HG03432 (cell line): ENCODE measurements at regions not wholly inside any gene's neighbourhood (a gene's known extent, or its start where the extent isn't known, plus 50 kb on each side); places are given as distances from the start of the nearest gene placed in this dataset.

ENCODE experiments used
- ATAC-seq: cut with Tn5 transposase; IDR thresholded peaks from one replicate; pipeline ENCODE4 v1.9.1; 2021; ENCODE audit warnings: mild to moderate bottlenecking, moderate library complexity; ENCODE audit not compliant: unreplicated experiment

DNA sequence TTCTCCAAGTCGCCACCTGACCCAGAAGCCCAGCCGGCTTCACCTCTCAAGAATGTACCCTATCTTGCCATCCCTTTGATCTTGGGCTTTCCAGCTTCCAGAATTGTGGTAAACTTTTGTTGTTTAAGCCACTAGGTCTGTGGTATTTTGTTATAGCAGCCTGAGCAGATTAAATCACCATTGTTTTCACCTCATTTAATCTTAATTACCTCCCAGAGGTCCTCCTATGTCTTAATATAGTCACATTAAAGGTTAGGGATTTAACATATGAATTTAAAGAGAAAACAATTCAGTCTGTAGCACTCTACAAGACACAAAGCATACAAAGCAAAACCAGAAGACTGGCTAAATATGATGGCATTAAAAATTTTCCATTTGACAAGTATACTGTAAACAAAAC lies 123.4 kb upstream of the CADM2 start:
- no peak for ATAC-seq

DNA sequence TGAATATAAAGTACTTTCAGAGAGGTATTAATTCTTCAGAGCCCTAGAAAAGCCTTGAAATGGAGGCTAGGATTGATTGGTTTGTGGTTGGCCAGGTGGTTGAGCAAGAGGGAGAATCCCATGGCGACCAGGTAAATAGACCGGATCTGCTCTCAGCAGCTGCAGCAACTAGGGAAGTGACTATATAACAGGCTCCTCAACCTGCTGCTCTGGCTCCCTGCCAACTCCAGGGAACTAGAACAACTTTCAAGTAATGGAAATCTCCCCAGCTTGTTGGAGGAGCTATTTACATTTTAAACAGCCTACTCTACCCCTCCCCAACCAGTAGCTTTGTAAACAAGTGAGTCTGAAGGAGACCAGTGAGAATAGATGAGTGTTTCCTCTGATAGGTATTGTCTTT lies 121.8 kb upstream of the CADM2 start:
- ATAC-seq: no peak

DNA sequence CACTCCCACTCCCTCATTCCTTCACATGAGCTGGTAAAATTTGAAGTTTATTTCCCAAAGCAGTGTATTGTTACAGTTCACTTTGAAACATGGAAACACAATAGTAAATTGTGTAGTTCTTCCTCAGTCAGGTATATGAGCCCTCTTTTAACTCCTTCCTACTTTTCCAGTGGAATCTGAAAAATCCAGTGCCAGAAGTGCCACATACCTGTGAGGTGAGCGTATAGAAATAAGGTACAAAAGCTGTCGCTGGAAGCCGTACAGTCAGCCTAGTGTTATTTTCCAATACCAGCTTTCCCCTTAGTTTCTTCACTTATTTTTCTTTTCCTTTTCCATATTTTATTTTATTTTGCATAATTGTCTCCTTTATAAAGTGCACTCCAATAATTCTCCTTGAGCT lies 81.7 kb upstream of the CADM2 start:
- ATAC-seq: no peak

DNA sequence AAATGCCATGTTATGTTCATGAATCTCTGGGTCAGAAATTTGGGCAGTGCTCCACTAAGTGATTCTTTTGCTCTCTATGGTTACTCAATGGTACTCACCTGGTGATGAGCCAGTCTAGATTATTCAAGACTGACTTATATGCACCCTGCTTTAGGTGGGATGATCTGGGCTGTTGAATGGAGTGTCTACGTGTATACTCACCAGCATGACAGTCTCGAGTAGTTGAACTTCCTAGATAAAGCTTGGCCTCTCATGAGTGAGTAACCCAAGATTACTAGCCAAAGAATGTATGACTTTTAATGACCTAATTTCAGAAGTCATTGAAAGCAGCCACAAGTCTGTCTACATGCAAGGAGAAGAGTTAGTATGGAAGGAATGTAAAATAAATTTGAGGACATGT lies 77.5 kb upstream of the CADM2 start:
- no peak for ATAC-seq

DNA sequence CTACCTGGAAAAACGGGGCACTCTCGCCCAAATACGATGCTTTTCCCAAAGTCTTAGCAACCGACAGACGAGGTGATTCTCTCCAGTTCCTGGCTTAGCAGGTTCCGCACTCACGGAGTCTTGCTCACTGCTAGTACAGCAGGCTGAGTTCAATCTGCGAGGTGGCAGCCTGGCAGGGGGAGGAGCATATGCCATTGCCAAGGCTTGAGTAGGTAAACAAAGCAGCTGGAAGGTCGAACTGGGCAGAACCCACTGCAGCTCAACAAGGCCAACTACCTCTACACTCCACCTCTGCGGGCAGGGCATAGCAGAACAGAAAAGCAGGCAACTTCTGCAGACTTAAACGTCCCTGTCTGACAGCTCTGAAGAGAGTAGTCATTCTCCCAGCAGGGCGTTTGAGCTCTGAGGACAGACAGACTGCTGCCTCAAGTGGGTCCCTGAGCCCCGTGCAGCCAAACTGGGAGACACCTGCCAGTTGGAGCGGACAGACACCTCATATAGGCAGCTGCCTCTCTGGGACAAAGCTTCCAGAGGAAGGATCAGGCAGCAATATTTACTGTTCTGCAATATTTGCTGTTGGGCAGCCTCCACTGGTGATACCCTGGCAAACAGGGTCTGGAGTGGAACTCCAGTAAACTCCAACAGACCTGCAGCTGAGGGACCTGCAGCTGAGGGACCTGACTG lies 73.4 kb upstream of the CADM2 start:
- no peak for ATAC-seq

DNA sequence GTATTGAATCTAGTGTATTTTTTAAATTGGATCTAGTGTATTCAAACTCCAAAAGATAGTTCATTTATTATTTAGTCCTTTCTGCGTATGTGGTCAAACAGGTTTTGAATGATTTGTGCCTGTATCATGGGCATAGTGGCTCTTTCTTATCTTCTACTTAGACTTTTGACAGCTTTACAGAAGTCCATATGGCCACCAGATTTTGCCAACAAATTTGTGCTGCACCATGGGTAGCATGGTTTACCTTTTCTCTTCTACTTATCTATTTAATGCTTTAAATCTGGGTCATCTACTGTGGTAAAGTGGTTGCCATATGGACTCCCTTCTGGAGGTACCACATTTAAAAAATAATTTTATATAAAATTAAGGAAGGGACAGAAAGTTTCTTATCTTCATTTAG lies 66.9 kb upstream of the CADM2 start:
- no peak for ATAC-seq

DNA sequence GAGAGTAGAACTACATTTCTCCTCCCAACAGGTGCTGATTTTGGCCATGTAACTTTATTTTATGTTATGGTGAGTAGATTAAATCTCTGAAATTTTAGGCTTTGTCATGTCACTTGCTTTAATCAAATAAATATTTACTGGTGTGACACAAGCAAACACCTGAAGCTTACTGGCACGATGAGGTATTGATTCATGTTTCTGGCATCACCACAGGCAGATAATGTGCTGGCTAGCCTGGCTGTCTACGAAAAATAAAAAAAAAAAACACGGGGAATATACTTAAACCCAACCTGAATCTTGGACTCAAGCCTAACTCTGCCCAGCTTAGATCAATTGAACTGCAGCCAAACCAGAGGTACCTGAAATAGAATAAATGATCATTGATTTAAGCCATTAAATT lies 65.6 kb upstream of the CADM2 start:
- ATAC-seq: no peak

DNA sequence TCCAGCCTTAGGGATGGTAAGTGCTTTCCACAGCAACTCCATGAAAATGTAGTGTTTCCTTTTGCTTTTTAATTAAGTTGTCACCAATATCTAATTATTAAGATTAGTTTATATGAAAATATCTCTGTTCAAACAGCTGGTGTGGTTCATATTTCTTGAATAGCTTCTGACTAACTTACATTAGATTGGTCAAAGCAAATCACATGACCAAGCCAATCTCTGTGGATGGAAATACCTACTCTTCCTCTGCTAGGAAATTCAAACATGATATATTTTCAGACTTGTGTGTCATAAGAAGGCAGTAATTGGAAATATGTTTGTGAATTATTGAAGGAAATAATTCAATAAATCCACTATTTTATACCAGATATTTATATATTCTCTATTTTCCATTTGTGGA lies 54.6 kb upstream of the CADM2 start:
- no peak for ATAC-seq

DNA sequence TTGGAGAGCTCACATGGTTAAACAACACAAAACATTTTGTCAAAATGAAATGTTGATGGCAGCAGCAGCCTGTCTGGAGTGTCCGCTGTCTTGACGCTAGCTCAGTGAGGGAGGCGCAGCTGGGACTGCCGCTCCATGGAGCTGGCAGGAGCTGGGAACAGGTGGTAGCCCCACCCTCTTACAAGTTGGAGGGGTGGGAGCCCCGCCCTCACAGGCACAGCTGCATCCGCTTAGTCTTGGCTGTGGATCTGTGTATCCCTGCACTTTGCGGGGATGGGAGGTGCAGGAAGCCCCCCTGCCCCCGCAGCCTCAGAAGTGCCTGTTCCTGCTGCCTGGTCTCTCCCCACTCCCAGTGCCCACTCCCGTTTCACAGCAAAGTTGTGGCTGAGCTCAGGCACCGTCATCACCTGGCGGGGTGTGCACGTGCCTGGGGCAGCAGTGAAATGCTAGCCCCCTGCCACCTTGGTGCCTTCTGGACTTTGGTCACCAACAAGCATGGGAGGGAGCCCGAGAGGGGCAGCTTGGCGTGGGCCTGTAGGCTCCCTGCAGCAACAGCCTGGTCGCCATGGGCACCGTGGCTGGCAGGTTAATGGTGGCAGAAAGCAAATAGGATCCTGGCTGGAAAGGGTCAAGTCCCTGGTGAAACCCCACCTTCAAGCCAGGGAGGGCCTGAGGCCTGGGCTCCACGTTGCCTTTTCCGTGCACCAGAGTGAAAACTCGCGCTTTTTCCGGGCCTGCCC lies 53.8 kb upstream of the CADM2 start:
- no peak for ATAC-seq

DNA sequence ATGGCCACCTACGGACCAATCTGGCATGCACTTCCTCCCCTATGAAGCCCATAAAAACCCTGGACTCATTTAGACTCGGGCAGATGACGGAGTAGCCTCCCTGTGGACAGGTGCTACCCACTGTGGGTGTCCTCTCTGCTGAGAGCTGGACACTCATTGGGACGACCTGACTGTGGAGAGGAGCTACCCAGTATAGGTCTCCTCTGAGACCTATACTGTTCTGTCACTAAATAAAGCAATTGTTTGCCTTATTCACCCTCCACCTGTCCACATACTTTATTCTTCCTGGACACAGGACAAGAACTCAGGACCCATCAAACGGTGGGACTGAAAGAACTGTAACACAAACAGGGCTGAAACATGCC lies 53.3 kb upstream of the CADM2 start:
- ATAC-seq: no peak

DNA sequence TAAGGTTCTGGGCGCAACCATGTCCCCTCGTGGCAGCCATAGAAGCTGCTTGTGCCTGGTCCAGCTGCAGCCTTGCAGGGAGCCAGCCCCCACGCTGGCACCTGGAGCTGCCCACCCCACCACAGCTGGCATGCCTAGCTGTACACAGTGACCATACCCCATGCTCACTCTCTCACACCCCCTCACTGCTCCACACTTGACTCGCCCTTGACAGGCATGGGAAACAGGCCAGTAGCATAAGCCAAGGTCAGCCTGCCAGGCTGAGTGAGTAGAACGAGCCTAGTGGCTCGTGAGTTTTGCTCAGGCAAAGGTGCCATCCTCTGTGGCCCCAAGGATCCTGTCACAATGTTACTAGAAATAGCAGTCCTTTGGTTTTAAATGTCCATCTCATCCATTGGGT lies 52.7 kb upstream of the CADM2 start:
- no peak for ATAC-seq
